Esophagus squamous epithelium (tissue), 4 donors: ENCODE measurements at regions not wholly inside any gene's neighbourhood (a gene's known extent, or its start where the extent isn't known, plus 50 kb on each side); places are given as distances from the start of the nearest gene placed in this dataset.

Source experiments
- POLR2A ChIP-seq, 4 donors: fragments of 450-650 bp; IDR thresholded peaks; one replicate each; pipeline ENCODE4 v1.6.1; 2017; ENCODE audit warnings: antibody characterized with exemption in 4 of 4, mild to moderate bottlenecking in 4 of 4, moderate library complexity in 3 of 4
- TF ChIP-seq, protein P1 (sequence below), 6 experiments: fragments of 450-650 bp in 4 of 6; fragments of 200-600 bp in 2 of 6; sonication (generic) in 2 of 6; IDR thresholded peaks; one replicate each; pipeline ENCODE4 v1.5.1; 2016 to 2019; ENCODE audit warnings: antibody characterized with exemption in 6 of 6, mild to moderate bottlenecking in 4 of 6, moderate library complexity in 4 of 6

DNA sequence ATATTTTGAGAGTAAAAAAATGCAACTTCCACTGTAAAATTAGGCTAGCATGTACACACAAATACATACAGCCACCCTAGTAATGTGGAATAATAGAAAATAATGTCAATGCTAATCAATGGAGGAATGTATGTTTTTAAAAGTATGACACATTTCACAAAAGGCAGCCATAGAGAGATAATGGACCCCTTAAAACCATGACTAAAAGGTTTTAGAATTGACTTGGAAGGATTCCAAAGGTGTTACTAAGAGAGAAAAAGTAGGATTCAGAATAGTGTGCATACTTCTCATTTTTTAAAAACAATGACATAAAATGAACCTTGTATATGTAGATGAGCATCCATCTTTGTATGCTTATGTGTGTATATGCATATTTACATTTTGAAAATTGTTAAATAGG is 597.9 kb upstream of the PCDH9 start:
- TF ChIP-seq, protein P1, sequence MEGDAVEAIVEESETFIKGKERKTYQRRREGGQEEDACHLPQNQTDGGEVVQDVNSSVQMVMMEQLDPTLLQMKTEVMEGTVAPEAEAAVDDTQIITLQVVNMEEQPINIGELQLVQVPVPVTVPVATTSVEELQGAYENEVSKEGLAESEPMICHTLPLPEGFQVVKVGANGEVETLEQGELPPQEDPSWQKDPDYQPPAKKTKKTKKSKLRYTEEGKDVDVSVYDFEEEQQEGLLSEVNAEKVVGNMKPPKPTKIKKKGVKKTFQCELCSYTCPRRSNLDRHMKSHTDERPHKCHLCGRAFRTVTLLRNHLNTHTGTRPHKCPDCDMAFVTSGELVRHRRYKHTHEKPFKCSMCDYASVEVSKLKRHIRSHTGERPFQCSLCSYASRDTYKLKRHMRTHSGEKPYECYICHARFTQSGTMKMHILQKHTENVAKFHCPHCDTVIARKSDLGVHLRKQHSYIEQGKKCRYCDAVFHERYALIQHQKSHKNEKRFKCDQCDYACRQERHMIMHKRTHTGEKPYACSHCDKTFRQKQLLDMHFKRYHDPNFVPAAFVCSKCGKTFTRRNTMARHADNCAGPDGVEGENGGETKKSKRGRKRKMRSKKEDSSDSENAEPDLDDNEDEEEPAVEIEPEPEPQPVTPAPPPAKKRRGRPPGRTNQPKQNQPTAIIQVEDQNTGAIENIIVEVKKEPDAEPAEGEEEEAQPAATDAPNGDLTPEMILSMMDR (IDR thresholded peaks at IDR 0.05) = no peak
- no peak for TF ChIP-seq POLR2A (IDR thresholded peaks at IDR 0.05)
